BJ (cell line): ENCODE measurements at regions not wholly inside any gene's neighbourhood (a gene's known extent, or its start where the extent isn't known, plus 50 kb on each side); places are given as distances from the start of the nearest gene placed in this dataset.

Source experiments
- CTCF ChIA-PET: fragments of 350-600 bp; formaldehyde crosslinking; extraction: SDS; loops from one replicate; lab custom pipeline; 2021; ENCODE audit warnings: antibody characterized with exemption, inconsistent platforms; lab: Yijun Ruan, JAX
- POLR2A ChIA-PET: fragments of 300-600 bp; sonication (Branson Sonifier 250); formaldehyde crosslinking; extraction: SDS; loops from one replicate; lab custom pipeline; 2021; ENCODE audit warnings: antibody characterized with exemption; lab: Charles Lee
- DNase-seq: peaks from one replicate; pipeline ENCODE4 v3.0.0-alpha.2; 2011; ENCODE audit warnings: low read depth
- H3K27me3 ChIP-seq: 2 replicates; pipeline ENCODE4 v1.6.0; 2011; ENCODE audit warnings: low read length; ENCODE audit not compliant: control insufficient read depth, insufficient read depth
- H3K36me3 ChIP-seq: 2 replicates; pipeline ENCODE4 v1.5.1; 2011; ENCODE audit warnings: low read length; ENCODE audit not compliant: control insufficient read depth, insufficient read depth
- H3K4me3 ChIP-seq: 2 replicates; pipeline ENCODE4 v1.5.1; 2011; ENCODE audit warnings: low read depth, mild to moderate bottlenecking, control low read depth, low read length
- CTCF ChIP-seq: IDR thresholded peaks from 2 replicates; pipeline ENCODE4 v1.5.1; 2011; ENCODE audit warnings: low read depth, mild to moderate bottlenecking, control low read depth, inconsistent platforms, low read length, moderate library complexity; ENCODE audit not compliant: insufficient read depth

GRCh38 chr6:149202952-149203351 lies 114.6 kb upstream of the TAB2 start:
- CTCF ChIA-PET, result no interaction called here
- Histone ChIP-seq H3K4me3 (no peak overlapping the region), H3K27me3 (peaks cover 3% of the 10 kb centered on the region), H3K36me3 (no peaks in the 10 kb centered on the region)
- DNase-seq, result no peak
- no peak for TF ChIP-seq CTCF
- POLR2A ChIA-PET, result interaction anchor here (0.6 kb wide), 1 partner anchor 65 kb away, joined by 3 read pairs; no protein-coding TSS in a partner anchor

- Histone ChIP-seq H3K27me3 (peaks cover 3% of the 10 kb centered on the region), H3K4me3 (no peak overlapping the region), H3K36me3 (no peaks in the 10 kb centered on the region)
- TF ChIP-seq CTCF, result no peak
- POLR2A ChIA-PET, result no interaction called here
- CTCF ChIA-PET, result no interaction called here
- no peak for DNase-seq
Measured at GRCh38 chr6:149203509-149203908, 114.0 kb upstream of the TAB2 start.

GRCh38 chr6:149208134-149208601 lies 109.3 kb upstream of the TAB2 start:
- no peak for TF ChIP-seq CTCF
- CTCF ChIA-PET, result no interaction called here
- no peak for DNase-seq
- no peak overlapping the region for H3K4me3 ChIP-seq
- POLR2A ChIA-PET, result no interaction called here
- H3K36me3 ChIP-seq, result no peaks in the 10 kb centered on the region
- no peaks in the 10 kb centered on the region; the same call in 1 of the 2 replicates for H3K27me3 ChIP-seq

- no peak for TF ChIP-seq CTCF
- no peaks in the 10 kb centered on the region for H3K36me3 ChIP-seq
- ChIA-PET POLR2A (no interaction called here), CTCF (no interaction called here)
- no peak overlapping the region for H3K4me3 ChIP-seq
- no peak for DNase-seq
- no peaks in the 10 kb centered on the region; the same call in 1 of the 2 replicates for H3K27me3 ChIP-seq
Measured at GRCh38 chr6:149209871-149210775, 107.4 kb upstream of the TAB2 start.

- DNase-seq, result no peak
- Histone ChIP-seq H3K4me3 (no peak overlapping the region), H3K36me3 (no peaks in the 10 kb centered on the region), H3K27me3 (no peaks in the 10 kb centered on the region; the same call in 1 of the 2 replicates)
- no peak for TF ChIP-seq CTCF
- ChIA-PET POLR2A (no interaction called here), CTCF (no interaction called here)
Measured at GRCh38 chr6:149211046-149211571, 106.4 kb upstream of the TAB2 start.
